GM18519 (cell line): ENCODE measurements at regions not wholly inside any gene's neighbourhood (a gene's known extent, or its start where the extent isn't known, plus 50 kb on each side); places are given as distances from the start of the nearest gene placed in this dataset.
"Not testable (repeated sequence)": the region's sequence is repeated elsewhere in the genome, so short reads cannot be mapped to it uniquely, and the experiment has no call there.

Experiments
- ATAC-seq: cut with Tn5 transposase; IDR thresholded peaks from one replicate; pipeline ENCODE4 v1.9.1; 2021; ENCODE audit warnings: mild to moderate bottlenecking, moderate library complexity; ENCODE audit not compliant: unreplicated experiment, low FRiP score

GRCh38 chr4:148693913-148694649, 251.9 kb upstream of the NR3C2 start:
- ATAC-seq, result no peak

GRCh38 chr4:148692242-148692641, 250.0 kb upstream of the NR3C2 start:
- ATAC-seq, result no peak

- ATAC-seq, result no peak
These were observed 244.2 kb upstream of the NR3C2 start for GRCh38 chr4:148686449-148686848.

GRCh38 chr4:148684638-148685037, 242.4 kb upstream of the NR3C2 start:
- no peak for ATAC-seq

GRCh38 chr4:148680884-148681283, 238.7 kb upstream of the NR3C2 start:
- ATAC-seq, result no peak

- ATAC-seq, result no peak
These were observed 234.1 kb upstream of the NR3C2 start for GRCh38 chr4:148676344-148676743.

- no peak for ATAC-seq
These were observed 232.7 kb upstream of the NR3C2 start for GRCh38 chr4:148674876-148675275.

- no peak for ATAC-seq
These were observed 222.4 kb upstream of the NR3C2 start for GRCh38 chr4:148664636-148665035.

GRCh38 chr4:148654131-148654530, 211.9 kb upstream of the NR3C2 start:
- ATAC-seq, result no peak

- no peak for ATAC-seq
These were observed 211.5 kb upstream of the NR3C2 start for GRCh38 chr4:148653681-148654080.

GRCh38 chr4:148651991-148652390, 209.8 kb upstream of the NR3C2 start:
- no peak for ATAC-seq

GRCh38 chr4:148649652-148650331, 207.6 kb upstream of the NR3C2 start:
- no peak for ATAC-seq

GRCh38 chr4:148643851-148644250, 201.6 kb upstream of the NR3C2 start:
- ATAC-seq, result no peak

GRCh38 chr4:148642907-148643306, 200.7 kb upstream of the NR3C2 start:
- no peak for ATAC-seq

GRCh38 chr4:148638079-148638478, 195.9 kb upstream of the NR3C2 start:
- not testable (repeated sequence) for ATAC-seq

- ATAC-seq, result not testable (repeated sequence)
These were observed 195.2 kb upstream of the NR3C2 start for GRCh38 chr4:148637453-148637852.

- ATAC-seq, result no peak
These were observed 192.3 kb upstream of the NR3C2 start for GRCh38 chr4:148634476-148634875.

- ATAC-seq, result no peak
These were observed 191.5 kb upstream of the NR3C2 start for GRCh38 chr4:148633720-148634119.

- no peak for ATAC-seq
These were observed 190.3 kb upstream of the NR3C2 start for GRCh38 chr4:148632476-148632875.

GRCh38 chr4:148630051-148630450, 187.8 kb upstream of the NR3C2 start:
- ATAC-seq, result no peak

GRCh38 chr4:148618856-148619255, 176.6 kb upstream of the NR3C2 start:
- ATAC-seq, result no peak

- ATAC-seq, result no peak
These were observed 166.8 kb upstream of the NR3C2 start for GRCh38 chr4:148608968-148609367.
